Urinary bladder (tissue), 3 donors: ENCODE measurements at regions not wholly inside any gene's neighbourhood (a gene's known extent, or its start where the extent isn't known, plus 50 kb on each side); places are given as distances from the start of the nearest gene placed in this dataset.

ENCODE experiments used
- DNase-seq: peaks from one replicate; pipeline ENCODE4 v3.0.0-alpha.2; 2015; ENCODE audit errors: extremely low spot score
- H3K27ac ChIP-seq: one replicate; pipeline ENCODE4 v1.5.1; 2013; ENCODE audit warnings: low read depth, mild to moderate bottlenecking, moderate library complexity
- H3K36me3 ChIP-seq: one replicate; pipeline ENCODE4 v1.6.1; 2013; ENCODE audit warnings: mild to moderate bottlenecking, moderate library complexity; ENCODE audit not compliant: insufficient read depth
- H3K4me1 ChIP-seq: one replicate; pipeline ENCODE4 v1.6.1; 2013; ENCODE audit warnings: mild to moderate bottlenecking, moderate library complexity; ENCODE audit not compliant: insufficient read depth
- H3K4me3 ChIP-seq: one replicate; pipeline ENCODE4 v1.5.1; 2013; ENCODE audit warnings: low read depth, low read length
- WGBS: extraction: QIAGEN DNeasy Blood & Tissue Kit; methylation state at CpG from one replicate; pipeline ENCODE4 v1.1.7; 2013; 5-methylcytosine and 5-hydroxymethylcytosine counted together
- donor health status: healthy with polysubstance abuse.
- donor health status: healthy.

DNA sequence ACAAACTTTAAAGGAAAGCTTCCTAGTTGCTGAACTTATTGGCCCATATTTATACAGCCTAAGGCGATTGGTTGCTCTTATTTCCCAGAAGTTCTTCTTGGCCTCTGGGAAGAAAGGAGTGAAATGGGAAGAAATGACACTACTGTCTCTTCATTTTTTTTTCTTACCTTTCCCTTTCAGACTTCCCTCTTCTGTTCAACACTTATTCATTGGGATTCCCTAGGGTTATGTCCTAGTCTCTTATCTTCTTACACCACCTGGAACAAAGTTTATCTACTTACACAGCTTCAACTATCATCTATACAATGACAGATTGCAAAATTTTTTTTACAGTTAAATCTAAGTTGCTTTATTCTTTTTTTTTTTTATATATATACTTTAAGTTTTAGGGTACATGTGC, 68.0 kb downstream of the SNX12 start:
- H3K4me1 ChIP-seq, result no peaks in the 10 kb centered on the region
- no peak for DNase-seq
- no peaks in the 10 kb centered on the region for H3K36me3 ChIP-seq
- H3K4me3 ChIP-seq, result no peak overlapping the region
- H3K27ac ChIP-seq, result no peak overlapping the region
- WGBS, result 62% methylated on average over 1 of the region's 1 CpG

DNA sequence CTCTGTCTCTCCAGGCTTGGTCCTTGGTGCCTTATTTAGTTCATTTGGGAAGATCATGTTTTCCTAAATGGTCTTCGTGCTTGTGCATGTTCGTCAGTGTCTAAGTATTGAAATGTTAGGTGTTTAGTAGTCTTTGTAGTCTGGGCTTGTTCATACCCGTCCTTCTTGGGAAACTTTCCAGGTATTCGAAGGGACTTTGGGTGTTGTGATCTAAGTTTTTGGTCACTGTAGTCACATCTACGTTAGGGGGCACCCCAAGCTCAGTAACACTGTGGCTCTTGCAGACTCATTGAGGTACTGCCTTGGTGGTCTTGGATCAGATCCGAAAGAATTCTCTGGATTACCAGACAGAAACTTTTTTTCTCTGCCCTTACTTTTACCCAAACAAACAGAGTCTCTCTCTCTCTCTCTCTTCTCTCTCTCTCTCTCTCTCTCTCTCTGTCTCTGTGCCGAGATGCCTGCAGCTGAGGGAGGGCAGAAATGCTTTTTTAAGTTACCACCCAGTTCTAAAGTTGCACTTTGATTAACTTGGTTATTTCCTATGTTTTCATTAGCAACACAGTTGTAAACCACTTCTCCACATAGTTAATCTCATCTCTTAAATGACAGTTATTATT, 67.6 kb upstream of the SLC7A3 start:
- H3K36me3 ChIP-seq, result no peaks in the 10 kb centered on the region
- peak; percentile 61 for DNase-seq
- WGBS, result 7% methylated on average over 7 of the region's 7 CpGs
- no peaks in the 10 kb centered on the region for H3K4me1 ChIP-seq
- H3K27ac ChIP-seq, result no peak overlapping the region
- no peak overlapping the region for H3K4me3 ChIP-seq

DNA sequence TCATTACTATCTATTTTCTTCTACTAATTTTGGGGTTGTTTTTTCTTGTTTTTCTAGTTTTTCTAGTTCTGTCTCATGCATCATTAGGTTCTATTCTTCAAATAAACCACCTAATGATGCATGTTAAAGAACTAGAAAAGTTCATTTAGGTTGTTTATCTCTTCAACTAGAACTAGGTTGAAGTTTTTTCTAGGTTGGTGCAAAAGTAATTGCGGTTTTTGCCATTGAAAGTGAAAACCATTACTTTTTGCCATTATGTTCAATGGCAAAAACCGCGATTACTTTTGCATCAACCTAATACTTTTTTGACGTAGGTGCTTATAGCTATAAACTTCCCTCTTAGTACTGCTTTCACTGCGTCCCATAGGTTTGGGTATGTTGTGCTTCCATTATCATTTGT, 64.4 kb upstream of the SLC7A3 start:
- H3K4me1 ChIP-seq, result no peaks in the 10 kb centered on the region
- WGBS, result 96% methylated on average over 5 of the region's 5 CpGs
- no peak for DNase-seq
- no peak overlapping the region for H3K27ac ChIP-seq
- no peak overlapping the region for H3K4me3 ChIP-seq
- no peaks in the 10 kb centered on the region for H3K36me3 ChIP-seq

DNA sequence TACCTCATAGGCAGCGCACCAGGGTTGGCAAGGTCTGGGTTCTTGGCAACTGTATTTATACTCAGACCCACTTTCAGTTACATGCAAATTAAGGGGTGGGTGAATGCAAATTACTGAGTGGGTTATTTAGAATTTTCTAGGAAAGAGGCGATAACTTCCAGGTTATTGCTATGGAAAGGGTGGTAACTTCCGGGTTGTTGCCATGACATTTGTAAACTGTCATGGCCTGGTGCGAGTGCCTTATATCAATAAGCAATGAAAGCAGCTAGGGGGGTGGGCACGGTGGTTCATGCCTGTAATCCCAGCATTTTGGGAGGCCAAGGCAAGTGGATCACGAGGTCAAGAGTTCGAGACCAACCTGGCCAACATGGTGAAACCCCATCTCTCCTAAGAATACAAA, 57.5 kb upstream of the SLC7A3 start:
- WGBS, result 92% methylated on average over 7 of the region's 7 CpGs
- Histone ChIP-seq H3K4me3 (no peak overlapping the region), H3K4me1 (no peaks in the 10 kb centered on the region), H3K36me3 (no peaks in the 10 kb centered on the region), H3K27ac (no peak overlapping the region)
- no peak for DNase-seq
